Stromal cell of bone marrow (primary cell): ENCODE measurements at regions not wholly inside any gene's neighbourhood (a gene's known extent, or its start where the extent isn't known, plus 50 kb on each side); places are given as distances from the start of the nearest gene placed in this dataset.
"Not testable (repeated sequence)": the region's sequence is repeated elsewhere in the genome, so short reads cannot be mapped to it uniquely, and the experiment has no call there.

Experiments
- DNase-seq: peaks from one replicate; pipeline ENCODE4 v3.0.0-alpha.2; 2012; ENCODE audit warnings: low read depth

GRCh38 chr4:189185810-189186432 is 754.8 kb upstream of the FRG1 start:
- no peak for DNase-seq

GRCh38 chr4:189187531-189188052 is 753.1 kb upstream of the FRG1 start:
- DNase-seq: no peak

- no peak for DNase-seq
Observed at GRCh38 chr4:189198624-189199023, 742.0 kb upstream of the FRG1 start.

DNA sequence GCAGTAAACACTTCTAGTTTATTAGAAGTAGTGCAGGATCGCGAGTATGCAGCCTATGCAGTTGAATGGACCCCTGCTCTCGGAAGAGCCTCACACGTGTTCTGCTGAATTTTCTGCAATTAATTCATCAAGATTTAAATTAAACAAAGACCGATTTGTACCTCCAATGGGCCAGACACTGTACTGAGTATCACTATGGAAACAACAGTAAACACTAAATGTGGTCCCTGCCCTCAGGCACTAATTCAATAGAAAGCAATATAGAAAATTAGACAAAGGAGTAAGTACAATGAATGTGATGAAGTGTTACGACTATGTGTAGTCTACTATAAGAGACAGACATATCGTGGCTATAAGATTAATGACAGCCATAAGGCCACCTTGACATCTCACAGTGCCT is 740.3 kb upstream of the FRG1 start:
- no peak for DNase-seq

DNA sequence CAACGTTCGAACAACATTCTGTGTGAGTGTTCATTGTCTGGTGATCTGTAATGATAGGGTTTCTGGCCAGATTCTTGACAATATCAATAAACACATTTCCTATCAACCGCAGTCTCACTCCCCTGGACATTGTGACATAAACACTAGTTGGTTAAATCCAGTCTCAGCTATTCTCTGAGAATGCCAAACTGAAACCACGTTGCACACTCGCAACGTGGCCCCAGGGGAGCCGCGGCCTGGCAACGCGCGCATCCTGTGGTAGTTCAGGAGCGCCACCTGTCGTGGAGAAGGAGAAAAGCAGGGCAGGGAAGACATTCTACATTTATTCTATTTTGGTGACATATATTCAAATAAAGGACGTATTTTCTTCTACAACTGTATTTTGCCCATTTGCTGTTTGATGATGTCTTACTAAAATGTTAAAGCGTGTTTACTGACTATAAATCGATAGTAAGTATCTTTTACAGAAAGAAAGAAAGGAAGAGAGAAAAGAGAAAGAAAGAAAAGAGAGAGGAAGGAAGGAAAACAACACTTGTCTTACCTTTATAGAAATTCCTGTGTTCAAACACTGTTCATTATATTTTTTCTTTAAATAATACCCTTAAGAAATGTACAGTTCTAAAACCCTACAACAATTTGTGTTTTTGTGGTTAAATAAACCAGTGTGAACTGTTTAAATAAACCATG is 738.3 kb upstream of the FRG1 start:
- DNase-seq: peak; percentile 74

- DNase-seq: peak; percentile 18
Observed at GRCh38 chr4:189202869-189203271, 737.8 kb upstream of the FRG1 start.

DNA sequence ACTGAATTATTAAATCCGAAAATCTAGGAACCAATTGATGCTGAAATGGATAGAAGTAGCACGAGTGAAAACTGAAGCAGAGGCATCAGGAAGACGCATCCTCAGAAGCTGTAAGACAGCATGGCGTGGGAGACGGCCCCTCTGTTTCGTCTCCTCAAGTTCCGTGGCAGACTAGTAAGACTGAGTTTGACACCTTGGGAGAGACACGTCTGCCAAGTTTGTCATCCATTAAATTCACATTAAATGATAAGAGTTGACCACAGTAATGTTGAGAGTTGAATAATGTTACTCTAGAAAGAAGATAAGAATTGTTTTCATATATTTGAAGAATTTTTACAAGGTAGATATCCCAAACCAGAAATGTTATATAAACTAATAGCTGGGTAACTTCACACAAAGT is 736.1 kb upstream of the FRG1 start:
- no peak for DNase-seq

DNA sequence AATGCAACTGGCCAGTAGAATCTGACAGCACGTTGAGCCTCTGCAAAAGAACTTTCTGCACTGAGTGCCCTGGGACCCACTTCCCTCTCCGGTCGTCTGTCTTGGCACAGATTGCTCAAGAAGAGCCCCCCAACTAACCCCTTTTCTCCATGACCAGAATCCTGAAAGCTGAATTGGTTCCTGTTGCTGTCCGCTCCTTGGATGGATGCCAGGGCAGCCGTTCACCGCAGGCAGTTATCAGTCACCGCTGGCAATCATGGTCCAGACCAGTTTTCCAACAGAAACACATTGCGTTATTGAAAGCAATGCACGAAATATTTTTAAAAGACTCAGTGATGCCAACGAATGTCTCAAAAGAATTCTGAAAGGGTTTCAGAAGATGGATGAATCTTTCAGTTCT is 733.7 kb upstream of the FRG1 start:
- DNase-seq: peak; percentile 6

DNA sequence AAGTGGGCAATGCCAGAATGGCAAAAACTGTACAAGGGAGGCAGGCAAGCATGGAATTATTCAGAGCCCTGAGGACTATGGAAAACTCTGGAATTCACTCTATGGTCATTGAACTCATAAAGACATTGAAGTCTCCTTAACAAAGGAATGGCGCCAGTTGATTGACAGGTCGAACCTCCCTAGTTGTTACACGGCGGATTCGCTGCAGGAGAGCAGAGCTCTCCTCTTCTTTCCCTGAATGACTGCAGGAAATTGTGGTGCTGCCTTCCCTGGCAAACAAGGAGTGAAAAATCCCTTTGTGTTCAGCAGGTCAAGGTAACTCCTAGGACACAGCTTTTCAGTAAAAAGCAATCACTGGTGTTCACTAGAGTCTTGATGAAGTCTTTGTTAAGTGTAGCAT is 732.8 kb upstream of the FRG1 start:
- DNase-seq: no peak

GRCh38 chr4:189215574-189215973 is 725.1 kb upstream of the FRG1 start:
- no peak for DNase-seq

DNA sequence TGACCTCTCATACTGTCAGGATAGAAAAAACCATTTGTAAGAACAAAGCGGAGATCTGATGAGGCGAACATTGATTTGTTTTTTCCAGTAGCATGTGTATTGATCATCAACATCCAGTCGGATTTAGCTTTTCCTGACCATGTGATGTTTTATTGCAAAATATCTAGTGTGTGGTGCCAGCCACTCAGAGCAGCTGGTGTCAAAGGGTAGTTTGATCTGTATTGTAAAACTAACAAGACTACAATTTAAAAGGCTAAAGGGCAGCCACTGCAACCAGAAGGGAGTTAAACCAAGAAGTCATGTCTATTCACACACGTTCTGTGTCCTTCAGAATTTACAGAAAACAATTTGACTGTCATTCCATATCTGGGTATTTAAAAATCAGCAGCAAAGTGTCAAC is 719.0 kb upstream of the FRG1 start:
- no peak for DNase-seq

DNA sequence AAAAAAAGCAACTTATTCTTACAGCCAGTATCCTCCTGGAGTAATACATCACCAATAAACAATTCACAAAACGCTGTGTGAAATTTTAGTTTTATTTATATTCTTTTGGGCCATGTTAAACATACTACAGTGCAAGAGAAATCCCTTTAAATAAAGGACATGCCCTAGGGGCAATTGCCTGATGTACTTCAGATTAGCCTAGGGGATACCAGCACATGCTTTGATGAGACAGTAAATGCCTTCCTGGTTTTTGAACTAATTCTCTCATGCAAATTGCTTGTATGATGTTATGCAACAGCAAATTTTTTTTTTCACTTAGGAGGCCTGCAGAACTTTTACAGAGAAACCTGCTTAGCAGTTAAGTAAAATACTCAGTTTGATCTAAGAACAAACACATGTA is 711.9 kb upstream of the FRG1 start:
- DNase-seq: no peak

DNA sequence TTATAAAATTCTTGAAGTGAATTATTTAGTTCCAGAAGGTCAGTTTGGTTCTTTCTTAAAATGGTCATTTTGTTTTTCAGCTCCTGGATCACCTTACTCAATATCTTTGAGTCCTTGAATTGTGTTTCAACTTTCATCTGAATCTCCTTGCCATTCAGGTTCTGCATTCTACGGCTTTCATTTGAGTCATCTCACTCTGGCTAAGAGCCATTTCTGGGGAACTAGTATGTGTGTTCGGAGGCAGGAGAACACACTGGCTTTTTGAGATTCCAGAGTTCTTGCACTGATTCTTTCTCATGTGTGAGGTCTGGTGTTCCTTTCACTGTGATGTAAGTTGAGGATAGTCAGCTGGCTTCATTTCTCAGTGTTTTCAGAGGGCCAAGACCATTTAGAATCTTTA is 708.4 kb upstream of the FRG1 start:
- DNase-seq: no peak

DNA sequence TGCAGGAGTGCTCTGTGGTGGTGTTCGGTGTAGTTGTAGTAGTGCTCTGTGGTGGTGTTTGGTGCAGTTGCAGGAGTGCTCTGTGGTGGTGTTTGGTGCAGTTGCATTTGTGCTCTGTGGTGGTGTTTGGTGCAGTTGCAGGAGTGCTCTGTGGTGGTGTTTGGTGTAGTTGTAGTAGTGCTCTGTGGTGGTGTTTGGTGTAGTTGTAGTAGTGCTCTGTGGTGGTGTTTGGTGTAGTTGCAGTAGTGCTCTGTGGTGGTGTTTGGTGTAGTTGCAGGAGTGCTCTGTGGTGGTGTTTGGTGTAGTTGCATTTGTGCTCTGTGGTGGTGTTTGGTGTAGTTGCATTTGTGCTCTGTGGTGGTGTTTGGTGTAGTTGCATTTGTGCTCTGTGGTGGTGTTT is 706.9 kb upstream of the FRG1 start:
- DNase-seq: not testable (repeated sequence)

DNA sequence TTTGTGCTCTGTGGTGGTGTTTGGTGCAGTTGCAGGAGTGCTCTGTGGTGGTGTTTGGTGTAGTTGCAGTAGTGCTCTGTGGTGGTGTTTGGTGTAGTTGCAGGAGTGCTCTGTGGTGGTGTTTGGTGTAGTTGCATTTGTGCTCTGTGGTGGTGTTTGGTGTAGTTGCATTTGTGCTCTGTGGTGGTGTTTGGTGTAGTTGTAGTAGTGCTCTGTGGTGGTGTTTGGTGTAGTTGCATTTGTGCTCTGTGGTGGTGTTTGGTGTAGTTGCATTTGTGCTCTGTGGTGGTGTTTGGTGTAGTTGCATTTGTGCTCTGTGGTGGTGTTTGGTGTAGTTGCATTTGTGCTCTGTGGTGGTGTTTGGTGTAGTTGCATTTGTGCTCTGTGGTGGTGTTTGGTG is 705.7 kb upstream of the FRG1 start:
- not testable (repeated sequence) for DNase-seq

DNA sequence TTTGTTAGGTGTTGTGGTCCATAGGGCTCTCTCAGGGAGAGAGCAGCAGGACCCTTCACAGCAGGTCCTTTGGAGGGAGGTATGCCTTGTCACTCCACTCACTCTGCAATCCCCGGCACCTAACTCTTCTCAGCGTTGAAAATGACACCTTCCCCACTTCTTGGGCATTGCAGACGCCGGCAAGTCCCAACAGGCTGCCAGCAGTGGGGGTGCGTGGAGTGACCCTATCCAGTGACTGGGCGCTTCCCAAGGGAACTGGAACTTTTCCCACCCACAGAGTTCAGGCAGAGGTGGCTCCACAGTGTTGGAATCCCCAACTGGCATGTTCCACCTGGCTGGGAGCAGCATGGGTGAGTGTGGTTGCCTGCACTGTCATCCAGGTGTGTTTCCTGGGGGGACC is 705.1 kb upstream of the FRG1 start:
- no peak for DNase-seq

- not testable (repeated sequence) for DNase-seq
Observed at GRCh38 chr4:189236321-189236720, 704.4 kb upstream of the FRG1 start.

- no peak for DNase-seq
Observed at GRCh38 chr4:189237340-189237739, 703.3 kb upstream of the FRG1 start.

DNA sequence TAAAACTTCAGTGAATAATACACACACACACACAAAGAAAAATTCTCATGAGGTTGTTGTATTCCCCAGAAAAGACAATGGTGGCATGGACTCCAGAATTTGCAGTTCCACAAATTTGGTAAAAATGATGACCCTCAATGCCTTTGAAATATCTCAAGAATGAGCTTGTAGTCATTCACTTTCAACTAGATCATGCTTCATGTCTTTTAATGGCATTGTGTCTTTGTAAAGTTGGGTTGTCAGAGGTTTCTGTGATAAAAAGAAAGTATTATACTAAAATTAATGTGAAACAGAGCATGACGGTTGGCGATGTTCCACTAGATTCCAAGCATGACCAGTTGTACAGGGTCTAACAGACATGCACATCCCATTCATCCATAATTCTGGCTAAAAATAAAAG is 685.0 kb upstream of the FRG1 start:
- DNase-seq: no peak

GRCh38 chr4:189261475-189261874 is 679.2 kb upstream of the FRG1 start:
- no peak for DNase-seq

GRCh38 chr4:189265515-189265914 is 675.2 kb upstream of the FRG1 start:
- DNase-seq: no peak

DNA sequence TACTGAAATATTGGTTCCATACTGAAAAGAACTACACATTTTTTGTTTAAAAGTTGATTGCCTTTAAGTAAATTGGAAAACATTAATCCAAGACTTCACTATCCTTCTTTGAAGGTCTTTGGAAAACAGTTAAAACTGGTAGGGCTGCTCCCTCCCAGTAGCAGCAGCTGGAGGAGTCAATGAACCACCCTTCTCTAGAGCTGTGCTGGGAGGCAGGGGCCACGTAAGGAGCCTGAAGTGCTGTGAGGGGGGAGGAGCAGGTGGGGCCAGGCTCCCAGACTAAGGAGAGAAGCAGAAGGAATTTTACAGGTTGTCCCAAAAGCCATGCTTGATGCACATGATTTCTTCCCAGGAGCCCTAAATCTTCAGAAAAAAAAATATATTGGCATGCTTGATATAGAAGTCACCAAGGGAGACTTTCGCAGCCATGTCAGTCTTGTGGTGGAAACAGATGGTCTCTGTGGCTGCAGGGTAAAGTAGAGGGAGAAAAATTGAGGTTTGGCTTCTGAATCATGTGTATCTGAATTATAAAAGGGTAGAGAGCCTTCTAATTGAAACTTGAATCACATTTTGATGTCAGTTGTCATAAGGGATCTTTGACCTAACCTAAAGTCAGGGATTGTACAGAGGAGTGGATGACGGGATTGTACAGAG is 673.2 kb upstream of the FRG1 start:
- DNase-seq: no peak

DNA sequence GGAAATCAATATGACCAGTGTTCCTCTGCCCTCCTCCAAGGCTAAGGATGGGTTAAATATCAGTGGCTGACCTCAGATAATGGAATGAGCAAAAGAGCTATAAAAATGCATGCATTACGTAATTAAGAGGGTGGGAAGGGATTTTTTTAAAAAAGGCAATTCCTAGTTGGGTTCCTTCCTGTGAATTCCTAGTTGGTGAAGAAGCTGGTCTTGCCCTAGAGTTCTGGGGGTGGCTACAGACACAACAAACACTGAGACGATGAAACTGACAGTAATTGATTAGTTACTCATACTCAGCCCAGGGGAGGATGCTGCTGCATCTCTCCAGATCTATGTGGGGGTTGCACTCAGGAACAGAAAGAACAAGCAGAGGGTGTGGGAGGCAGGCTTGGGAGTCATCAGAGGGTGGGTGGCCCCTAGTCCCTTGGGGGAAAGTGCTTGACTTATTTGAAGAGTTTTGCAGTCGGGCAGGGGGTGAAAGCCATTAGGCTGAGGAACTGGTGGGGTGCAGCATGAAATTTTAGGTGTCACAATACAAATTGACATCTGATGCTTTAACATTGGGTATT is 662.0 kb upstream of the FRG1 start:
- DNase-seq: no peak
